Prostate gland (tissue), 2 donors: ENCODE measurements at regions not wholly inside any gene's neighbourhood (a gene's known extent, or its start where the extent isn't known, plus 50 kb on each side); places are given as distances from the start of the nearest gene placed in this dataset.

ENCODE experiments used
- POLR2A ChIP-seq: fragments of 450-650 bp; IDR thresholded peaks from one replicate; pipeline ENCODE4 v1.6.1; 2016; ENCODE audit warnings: antibody characterized with exemption, mild to moderate bottlenecking
- TF ChIP-seq, protein P1 (sequence below), 4 experiments: fragments of 200-600 bp in 2 of 4; fragments of 450-650 bp in 2 of 4; sonication (generic) in 2 of 4; IDR thresholded peaks; 1 replicate in 3 of 4; 2 replicates in 1 of 4; pipeline ENCODE4 v1.5.1; 2016 to 2019; ENCODE audit warnings: antibody characterized with exemption in 4 of 4, mild to moderate bottlenecking in 2 of 4, moderate library complexity in 2 of 4

DNA sequence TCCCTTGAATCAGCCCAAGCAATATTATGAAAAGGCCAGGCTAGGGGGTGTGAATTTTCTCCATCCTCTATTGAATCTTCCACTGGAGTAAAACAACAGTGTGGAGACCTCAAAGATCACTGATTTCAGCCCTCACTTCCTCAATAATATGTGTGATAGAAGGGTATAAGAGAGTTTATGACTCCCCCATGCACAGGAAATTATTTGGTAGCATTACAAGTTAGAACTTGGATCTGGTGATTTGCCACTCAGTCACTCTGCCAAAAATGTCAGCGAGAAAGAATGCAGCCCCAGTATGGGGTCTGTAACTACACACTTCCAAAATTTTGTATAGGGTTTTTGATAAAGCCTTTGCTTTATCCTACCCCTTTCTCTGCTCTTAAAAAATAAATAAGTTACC is 81.0 kb upstream of the KCNMB2 start:
- TF ChIP-seq, protein P1, sequence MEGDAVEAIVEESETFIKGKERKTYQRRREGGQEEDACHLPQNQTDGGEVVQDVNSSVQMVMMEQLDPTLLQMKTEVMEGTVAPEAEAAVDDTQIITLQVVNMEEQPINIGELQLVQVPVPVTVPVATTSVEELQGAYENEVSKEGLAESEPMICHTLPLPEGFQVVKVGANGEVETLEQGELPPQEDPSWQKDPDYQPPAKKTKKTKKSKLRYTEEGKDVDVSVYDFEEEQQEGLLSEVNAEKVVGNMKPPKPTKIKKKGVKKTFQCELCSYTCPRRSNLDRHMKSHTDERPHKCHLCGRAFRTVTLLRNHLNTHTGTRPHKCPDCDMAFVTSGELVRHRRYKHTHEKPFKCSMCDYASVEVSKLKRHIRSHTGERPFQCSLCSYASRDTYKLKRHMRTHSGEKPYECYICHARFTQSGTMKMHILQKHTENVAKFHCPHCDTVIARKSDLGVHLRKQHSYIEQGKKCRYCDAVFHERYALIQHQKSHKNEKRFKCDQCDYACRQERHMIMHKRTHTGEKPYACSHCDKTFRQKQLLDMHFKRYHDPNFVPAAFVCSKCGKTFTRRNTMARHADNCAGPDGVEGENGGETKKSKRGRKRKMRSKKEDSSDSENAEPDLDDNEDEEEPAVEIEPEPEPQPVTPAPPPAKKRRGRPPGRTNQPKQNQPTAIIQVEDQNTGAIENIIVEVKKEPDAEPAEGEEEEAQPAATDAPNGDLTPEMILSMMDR (IDR thresholded peaks at IDR 0.05) = no peak
- no peak for TF ChIP-seq POLR2A
